Vagina (tissue), 2 donors: ENCODE measurements at regions not wholly inside any gene's neighbourhood (a gene's known extent, or its start where the extent isn't known, plus 50 kb on each side); places are given as distances from the start of the nearest gene placed in this dataset.

ENCODE experiments used
- CTCF ChIP-seq, 3 experiments: fragments of 450-650 bp in 2 of 3; fragments of 200-600 bp in 1 of 3; sonication (generic) in 1 of 3; IDR thresholded peaks; one replicate each; pipeline ENCODE4 v1.5.1; 2017 to 2019; ENCODE audit warnings: antibody characterized with exemption in 3 of 3, mild to moderate bottlenecking in 2 of 3, moderate library complexity in 2 of 3
- POLR2A ChIP-seq, 2 donors: fragments of 450-650 bp; IDR thresholded peaks; one replicate each; pipeline ENCODE4 v1.6.1; 2017; ENCODE audit warnings: antibody characterized with exemption in 2 of 2, mild to moderate bottlenecking in 2 of 2, moderate library complexity in 2 of 2
- POLR2AphosphoS5 ChIP-seq, 2 donors: sonication (generic); formaldehyde crosslinking; IDR thresholded peaks; one replicate each; pipeline ENCODE4 v1.9.0; 2017; ENCODE audit warnings: antibody characterized with exemption in 2 of 2, mild to moderate bottlenecking in 2 of 2, low read depth in 1 of 2; ENCODE audit not compliant: insufficient read depth in 1 of 2

- no peak for TF ChIP-seq CTCF (IDR thresholded peaks at IDR 0.05)
- no peak for TF ChIP-seq POLR2AphosphoS5 (IDR thresholded peaks at IDR 0.05; ENCODE audit: insufficient read depth in 1 of 2, low read depth in 1 of 2)
- TF ChIP-seq POLR2A (IDR thresholded peaks at IDR 0.05): no peak
Observed at GRCh38 chr13:80611310-80611709, 270.4 kb upstream of the SPRY2 start.
